GM23248 (cell line): ENCODE measurements at regions not wholly inside any gene's neighbourhood (a gene's known extent, or its start where the extent isn't known, plus 50 kb on each side); places are given as distances from the start of the nearest gene placed in this dataset.
A peak's percentile ranks its signal among the peaks of the same experiment; 100 is the strongest.

Experiments
- DNase-seq: peaks from one replicate; pipeline ENCODE4 v3.0.0-alpha.2; 2015
- H2AFZ ChIP-seq: fragments of 200-600 bp; sonication (generic); 2 replicates; pipeline ENCODE4 v1.6.1; 2016; ENCODE audit warnings: antibody characterized with exemption
- H3F3A ChIP-seq: fragments of 200-600 bp; sonication (generic); 2 replicates; pipeline ENCODE4 v1.6.1; 2016; ENCODE audit warnings: mild to moderate bottlenecking, antibody characterized with exemption, mixed run types; ENCODE audit not compliant: insufficient read depth
- H3K27ac ChIP-seq: fragments of 200-600 bp; sonication (generic); 2 replicates; pipeline ENCODE4 v1.5.1; 2016; ENCODE audit warnings: mild to moderate bottlenecking
- H3K27me3 ChIP-seq: fragments of 200-600 bp; sonication (generic); replicated peaks from 2 replicates; pipeline ENCODE4 v1.6.1; 2016; ENCODE audit warnings: mild to moderate bottlenecking; ENCODE audit not compliant: insufficient read depth
- H3K36me3 ChIP-seq: fragments of 200-600 bp; sonication (generic); 2 replicates; pipeline ENCODE4 v1.6.1; 2016; ENCODE audit warnings: low read depth, mild to moderate bottlenecking
- H3K4me1 ChIP-seq: fragments of 200-600 bp; sonication (generic); 2 replicates; pipeline ENCODE4 v1.6.1; 2016; ENCODE audit warnings: mild to moderate bottlenecking; ENCODE audit not compliant: insufficient read depth
- H3K4me2 ChIP-seq: fragments of 200-600 bp; sonication (generic); one replicate; pipeline ENCODE4 v1.6.1; 2016; ENCODE audit warnings: mild to moderate bottlenecking; ENCODE audit not compliant: unreplicated experiment
- H3K4me3 ChIP-seq: fragments of 200-600 bp; sonication (generic); 2 replicates; pipeline ENCODE4 v1.5.1; 2016; ENCODE audit warnings: mild to moderate bottlenecking
- H3K79me2 ChIP-seq: fragments of 200-600 bp; sonication (generic); 2 replicates; pipeline ENCODE4 v1.6.1; 2016; ENCODE audit warnings: mild to moderate bottlenecking; ENCODE audit not compliant: insufficient read depth
- H3K9ac ChIP-seq: fragments of 200-600 bp; sonication (generic); 2 replicates; pipeline ENCODE4 v1.6.1; 2016; ENCODE audit warnings: mild to moderate bottlenecking
- H3K9me2 ChIP-seq: fragments of 200-600 bp; sonication (generic); 2 replicates; pipeline ENCODE4 v1.6.1; 2016; ENCODE audit warnings: mixed run types, mild to moderate bottlenecking, moderate library complexity; ENCODE audit not compliant: insufficient read depth
- H3K9me3 ChIP-seq: fragments of 200-600 bp; sonication (generic); one replicate; pipeline ENCODE4 v1.6.1; 2017; ENCODE audit warnings: low read depth
- H4K20me1 ChIP-seq: fragments of 200-600 bp; sonication (generic); 2 replicates; pipeline ENCODE4 v1.6.0; 2016; ENCODE audit not compliant: insufficient read depth
- EZH2 ChIP-seq: fragments of 200-600 bp; sonication (generic); IDR thresholded peaks from 2 replicates; pipeline ENCODE4 v1.6.1; 2018; ENCODE audit warnings: antibody characterized with exemption, mild to moderate bottlenecking; ENCODE audit not compliant: insufficient read depth, poor library complexity, severe bottlenecking
- EZH2phosphoT487 ChIP-seq: fragments of 200-600 bp; sonication (generic); IDR thresholded peaks from 2 replicates; pipeline ENCODE4 v1.6.1; 2018; ENCODE audit warnings: antibody characterized with exemption, moderate library complexity, mild to moderate bottlenecking, low read depth; ENCODE audit not compliant: insufficient read depth
- WGBS, 2 experiments: methylation state at CpG; one replicate each; pipeline ENCODE4 v1.1.6; 2015 to 2017; ENCODE audit warnings: low lambda C conversion rate in 2 of 2, low coverage in 1 of 2; ENCODE audit errors: missing lambda C conversion rate in 2 of 2; 5-methylcytosine and 5-hydroxymethylcytosine counted together
- in situ Hi-C: fragments of 300-500 bp; cut with MboI; formaldehyde crosslinking; loops from 2 replicates; pipeline ENCODE4 v1.15.0; 2020

DNA sequence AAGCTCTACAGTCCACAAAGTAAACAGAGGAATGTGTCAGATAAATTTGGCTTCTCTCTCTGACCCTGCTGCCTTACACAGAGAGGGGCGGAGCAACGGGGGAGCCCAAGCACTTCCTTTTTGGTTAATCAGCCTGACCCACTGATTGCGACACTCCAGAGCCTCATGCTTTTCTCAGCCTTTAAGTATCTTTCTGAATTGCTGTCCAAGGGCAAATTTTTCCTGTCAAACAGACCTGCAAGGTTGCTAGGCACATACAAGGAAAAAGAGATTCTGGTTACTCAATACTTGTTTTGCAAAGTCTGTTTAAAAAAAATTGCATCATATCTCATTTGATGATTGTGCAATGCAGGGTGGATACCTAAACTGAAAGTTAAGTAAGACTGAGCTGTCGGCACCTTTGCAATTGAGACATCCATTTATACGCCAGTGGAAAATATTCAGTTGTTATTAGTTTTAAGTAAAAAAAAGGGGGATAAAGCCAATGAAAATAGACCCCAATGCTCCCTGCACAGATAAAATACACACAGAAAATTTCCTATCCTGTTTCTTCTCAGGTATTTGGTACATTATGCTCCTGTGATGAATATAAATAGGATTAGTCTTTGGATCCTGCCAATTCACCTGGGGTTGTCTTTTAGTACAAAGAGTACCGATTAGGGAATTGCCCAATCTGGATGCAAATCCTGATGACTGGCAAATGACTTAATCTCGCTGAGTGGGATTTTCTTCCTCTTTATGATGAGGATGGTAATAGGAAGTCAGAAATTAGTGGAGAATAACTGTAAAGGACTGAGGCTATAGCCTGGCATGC lies 260.2 kb upstream of the TRIB2 start:
- Histone ChIP-seq H3K9ac (no peak overlapping the region; the same call in 1 of the 2 replicates), H3K4me2 (peak overlapping the region; percentile 69), H3K27me3 (no peaks in the 10 kb centered on the region), H3K36me3 (no peaks in the 10 kb centered on the region), H3K79me2 (no peaks in the 10 kb centered on the region), H3K9me2 (no peaks in the 10 kb centered on the region), H3K27ac (peak overlapping the region; percentile 41), H3F3A (peaks cover 14% of the 10 kb centered on the region), H3K9me3 (no peaks in the 10 kb centered on the region), H2AFZ (0 out of 2 replicates have a peak overlapping the region, but pooled peaks have one; percentile 1), H4K20me1 (no peaks in the 10 kb centered on the region), H3K4me1 (peaks cover 16% of the 10 kb centered on the region), H3K4me3 (peak overlapping the region; percentile 44)
- peak; percentile 99 for DNase-seq
- 14 to 15% methylated on average over 7 of the region's 7 CpGs for WGBS, 2 experiments
- in situ Hi-C loops, result no loop called here
- TF ChIP-seq EZH2phosphoT487 (peak; percentile 99), EZH2 (no peak)

GRCh38 chr2:12457831-12458230 lies 258.9 kb upstream of the TRIB2 start:
- no peaks in the 10 kb centered on the region for H3K9me3 ChIP-seq
- TF ChIP-seq EZH2, result no peak
- no peak for TF ChIP-seq EZH2phosphoT487
- no peaks in the 10 kb centered on the region for H4K20me1 ChIP-seq
- no peak overlapping the region for H2AFZ ChIP-seq
- no peaks in the 10 kb centered on the region for H3K36me3 ChIP-seq
- peaks cover 16% of the 10 kb centered on the region for H3K4me1 ChIP-seq
- H3K4me2 ChIP-seq, result no peak overlapping the region
- WGBS, 2 experiments, result 58 to 70% methylated on average over 3 of the region's 3 CpGs
- H3K4me3 ChIP-seq, result no peak overlapping the region
- H3K79me2 ChIP-seq, result no peaks in the 10 kb centered on the region
- no peak overlapping the region for H3K27ac ChIP-seq
- H3K27me3 ChIP-seq, result no peaks in the 10 kb centered on the region
- no peak overlapping the region for H3K9ac ChIP-seq
- H3K9me2 ChIP-seq, result no peaks in the 10 kb centered on the region
- in situ Hi-C loops, result no loop called here
- peak; percentile 57 for DNase-seq
- H3F3A ChIP-seq, result peaks cover 14% of the 10 kb centered on the region

GRCh38 chr2:12463189-12463588 lies 253.5 kb upstream of the TRIB2 start:
- Histone ChIP-seq H2AFZ (no peak overlapping the region), H3K9ac (no peak overlapping the region), H3K4me3 (no peak overlapping the region), H4K20me1 (no peaks in the 10 kb centered on the region), H3K9me3 (no peaks in the 10 kb centered on the region), H3K9me2 (no peaks in the 10 kb centered on the region), H3K4me1 (no peaks in the 10 kb centered on the region), H3K27ac (no peak overlapping the region), H3K4me2 (no peak overlapping the region), H3K79me2 (no peaks in the 10 kb centered on the region), H3K27me3 (no peaks in the 10 kb centered on the region), H3F3A (no peaks in the 10 kb centered on the region), H3K36me3 (no peaks in the 10 kb centered on the region)
- in situ Hi-C loops, result no loop called here
- WGBS, 2 experiments, result 71 to 82% methylated on average over 5 of the region's 5 CpGs
- DNase-seq, result no peak
- TF ChIP-seq EZH2 (no peak), EZH2phosphoT487 (no peak)

DNA sequence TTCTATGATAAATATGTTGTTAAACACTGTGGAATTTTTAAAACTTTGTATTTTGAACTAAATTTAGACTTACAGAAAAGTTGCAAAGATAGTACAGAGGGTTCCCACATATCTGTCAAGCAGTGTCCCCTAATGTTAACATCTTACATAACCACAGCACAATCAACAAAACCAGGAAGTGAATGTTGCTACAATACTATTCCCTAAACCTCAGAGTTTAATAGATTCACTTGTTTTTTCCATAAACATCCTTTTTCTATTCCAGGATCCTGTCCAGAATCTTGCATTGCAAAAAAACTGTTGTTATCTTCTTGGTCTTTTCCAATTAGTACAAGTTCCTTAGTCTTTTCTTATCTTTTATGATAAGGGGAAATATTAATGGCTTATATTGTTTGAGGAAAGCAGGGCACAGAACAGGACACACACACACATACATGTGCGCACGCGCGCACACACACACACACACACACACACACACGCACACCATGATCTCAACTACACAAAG lies 251.1 kb upstream of the TRIB2 start:
- Histone ChIP-seq H2AFZ (no peak overlapping the region), H3F3A (peaks cover 9% of the 10 kb centered on the region), H3K9me2 (no peaks in the 10 kb centered on the region), H3K4me1 (peaks cover 11% of the 10 kb centered on the region), H3K36me3 (no peaks in the 10 kb centered on the region), H3K9me3 (no peaks in the 10 kb centered on the region), H3K4me3 (no peak overlapping the region), H3K27me3 (no peaks in the 10 kb centered on the region), H3K4me2 (no peak overlapping the region), H3K9ac (no peak overlapping the region), H4K20me1 (no peaks in the 10 kb centered on the region), H3K27ac (no peak overlapping the region), H3K79me2 (no peaks in the 10 kb centered on the region)
- no peak for DNase-seq
- 82 to 94% methylated on average over 3 to 5 of the region's 5 CpGs for WGBS, 2 experiments
- in situ Hi-C loops, result no loop called here
- TF ChIP-seq EZH2phosphoT487 (no peak), EZH2 (no peak)
